GM13977 (cell line): ENCODE measurements at regions not wholly inside any gene's neighbourhood (a gene's known extent, or its start where the extent isn't known, plus 50 kb on each side); places are given as distances from the start of the nearest gene placed in this dataset.

Source experiments
- DNase-seq: peaks from one replicate; pipeline ENCODE4 v3.0.0; 2012; ENCODE audit warnings: low spot score
- in situ Hi-C: fragments of 300-500 bp; cut with MboI; formaldehyde crosslinking; loops from one replicate; pipeline ENCODE4 v1.12.0; 2022; ENCODE audit warnings: low sequenced_read_pairs, low pct_unique_long_range_greater_than_20kb, mixed read lengths, inconsistent platforms; ENCODE audit not compliant: unreplicated experiment
- TF ChIP-seq, protein P1 (sequence below): IDR thresholded peaks from 2 replicates; pipeline ENCODE4 v1.5.1; 2012; ENCODE audit warnings: mild to moderate bottlenecking, control low read depth; ENCODE audit not compliant: insufficient read depth; ENCODE audit errors: extremely low read depth, missing control alignments

GRCh38 chr10:29389493-29389892 lies 100.6 kb downstream of the LYZL1 start:
- DNase-seq = no peak
- in situ Hi-C loops = no loop called here
- TF ChIP-seq, protein P1, sequence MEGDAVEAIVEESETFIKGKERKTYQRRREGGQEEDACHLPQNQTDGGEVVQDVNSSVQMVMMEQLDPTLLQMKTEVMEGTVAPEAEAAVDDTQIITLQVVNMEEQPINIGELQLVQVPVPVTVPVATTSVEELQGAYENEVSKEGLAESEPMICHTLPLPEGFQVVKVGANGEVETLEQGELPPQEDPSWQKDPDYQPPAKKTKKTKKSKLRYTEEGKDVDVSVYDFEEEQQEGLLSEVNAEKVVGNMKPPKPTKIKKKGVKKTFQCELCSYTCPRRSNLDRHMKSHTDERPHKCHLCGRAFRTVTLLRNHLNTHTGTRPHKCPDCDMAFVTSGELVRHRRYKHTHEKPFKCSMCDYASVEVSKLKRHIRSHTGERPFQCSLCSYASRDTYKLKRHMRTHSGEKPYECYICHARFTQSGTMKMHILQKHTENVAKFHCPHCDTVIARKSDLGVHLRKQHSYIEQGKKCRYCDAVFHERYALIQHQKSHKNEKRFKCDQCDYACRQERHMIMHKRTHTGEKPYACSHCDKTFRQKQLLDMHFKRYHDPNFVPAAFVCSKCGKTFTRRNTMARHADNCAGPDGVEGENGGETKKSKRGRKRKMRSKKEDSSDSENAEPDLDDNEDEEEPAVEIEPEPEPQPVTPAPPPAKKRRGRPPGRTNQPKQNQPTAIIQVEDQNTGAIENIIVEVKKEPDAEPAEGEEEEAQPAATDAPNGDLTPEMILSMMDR = no peak

DNA sequence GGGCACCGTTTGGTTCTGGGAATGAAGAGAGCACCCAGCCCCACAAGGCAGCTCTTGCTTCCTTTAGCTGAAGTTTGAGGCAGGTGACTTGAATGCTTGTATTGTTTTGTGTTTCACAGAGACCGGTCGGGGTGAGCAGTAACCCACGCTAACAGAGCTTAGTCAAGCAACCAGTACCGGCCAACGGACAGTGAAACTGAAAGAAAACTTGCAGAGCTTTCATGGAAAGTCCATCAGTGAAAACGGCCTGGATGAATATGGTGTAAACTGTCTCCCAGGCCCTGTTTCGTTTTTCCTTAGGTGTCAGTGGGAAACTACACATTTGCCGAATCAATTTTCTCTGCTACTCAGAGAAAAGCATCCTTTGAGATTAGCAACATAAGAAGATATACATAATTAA lies 101.1 kb downstream of the LYZL1 start:
- no peak for DNase-seq
- in situ Hi-C loops = no loop called here
- TF ChIP-seq, protein P1 = no peak

GRCh38 chr10:29392376-29393021 lies 103.6 kb downstream of the LYZL1 start:
- peak; percentile 51 for DNase-seq
- TF ChIP-seq, protein P1 = peak; percentile 69
- in situ Hi-C loops = no loop called here

GRCh38 chr10:29394321-29394932 lies 105.6 kb downstream of the LYZL1 start:
- in situ Hi-C loops = no loop called here

GRCh38 chr10:29395409-29395808 lies 106.5 kb downstream of the LYZL1 start:
- in situ Hi-C loops = no loop called here
- DNase-seq = no peak
- TF ChIP-seq, protein P1 = no peak

More at GRCh38 chr10:29394321-29394932, 105.6 kb downstream of the LYZL1 start:
- DNase-seq = no peak
- TF ChIP-seq, protein P1 = no peak

- in situ Hi-C loops = no loop called here
- TF ChIP-seq, protein P1 = no peak
- no peak for DNase-seq
Observed at GRCh38 chr10:29397221-29397620, 108.4 kb downstream of the LYZL1 start.
